KOPT-K1 (cell line): ENCODE measurements at regions not wholly inside any gene's neighbourhood (a gene's known extent, or its start where the extent isn't known, plus 50 kb on each side); places are given as distances from the start of the nearest gene placed in this dataset.
"Not testable (repeated sequence)": the region's sequence is repeated elsewhere in the genome, so short reads cannot be mapped to it uniquely, and the experiment has no call there.

Source experiments
- H3K27ac ChIP-seq: fragments of 200-600 bp; sonication (generic); 2 replicates; pipeline ENCODE4 v1.5.1; 2016; ENCODE audit warnings: antibody characterized with exemption, mild to moderate bottlenecking, low read depth, low read length; ENCODE audit not compliant: poor library complexity, severe bottlenecking
- H3K36me3 ChIP-seq: fragments of 200-600 bp; sonication (generic); 2 replicates; pipeline ENCODE4 v1.5.1; 2017; ENCODE audit warnings: antibody characterized with exemption, mild to moderate bottlenecking, low read length, moderate library complexity; ENCODE audit not compliant: insufficient read depth
- H3K9me3 ChIP-seq: fragments of 200-600 bp; sonication (generic); 2 replicates; pipeline ENCODE4 v1.5.1; 2017; ENCODE audit warnings: antibody characterized with exemption, low read length, mild to moderate bottlenecking; ENCODE audit not compliant: insufficient read depth, poor library complexity, severe bottlenecking

GRCh38 chr5:124124711-124125229 is 612.8 kb downstream of the CSNK1G3 start:
- no peaks in the 10 kb centered on the region for H3K36me3 ChIP-seq
- H3K9me3 ChIP-seq = no peaks in the 10 kb centered on the region
- no peak overlapping the region for H3K27ac ChIP-seq

- Histone ChIP-seq H3K9me3 (no peaks in the 10 kb centered on the region), H3K36me3 (no peaks in the 10 kb centered on the region), H3K27ac (no peak overlapping the region)
Observed at GRCh38 chr5:124121198-124121597, 609.2 kb downstream of the CSNK1G3 start.

DNA sequence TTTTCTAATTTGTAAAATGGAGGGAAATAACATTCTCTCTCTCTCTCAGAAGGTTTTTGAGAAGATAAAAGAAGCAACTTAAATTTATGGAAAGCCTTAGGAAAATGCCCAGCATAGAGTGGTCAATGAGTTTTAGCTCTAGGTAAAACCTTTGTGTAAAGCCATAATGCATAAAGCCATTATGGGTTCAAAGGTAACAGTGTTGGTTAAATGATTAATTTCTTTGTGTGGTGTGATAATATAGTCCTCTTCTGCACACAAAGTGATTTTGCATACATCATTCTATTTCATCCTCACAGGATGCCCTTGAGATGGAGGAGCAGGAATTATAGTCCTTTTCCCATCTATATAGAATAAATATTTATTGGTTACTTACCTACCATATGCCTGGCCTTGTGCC is 602.9 kb downstream of the CSNK1G3 start:
- H3K9me3 ChIP-seq = no peaks in the 10 kb centered on the region
- H3K36me3 ChIP-seq = no peaks in the 10 kb centered on the region
- H3K27ac ChIP-seq = no peak overlapping the region

DNA sequence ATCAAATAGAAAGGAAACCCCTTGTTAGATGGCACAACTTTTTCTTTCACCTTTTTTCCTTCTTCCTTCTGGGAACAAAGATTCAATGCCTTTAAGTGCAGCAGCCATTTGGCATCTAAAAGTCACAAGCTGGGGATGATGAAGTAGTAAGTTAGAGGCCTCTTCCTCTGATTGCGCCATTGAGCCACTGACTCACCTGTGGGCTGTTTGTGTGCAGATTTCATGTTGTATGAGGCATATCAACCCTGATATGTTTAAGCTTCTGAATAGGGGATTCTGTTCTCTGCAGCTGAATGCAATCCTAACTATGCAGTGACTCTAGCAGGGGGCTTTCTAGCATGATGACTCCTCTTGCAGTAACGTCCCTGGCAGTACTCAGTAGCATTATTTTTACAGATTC is 599.9 kb downstream of the CSNK1G3 start:
- no peak overlapping the region for H3K27ac ChIP-seq
- no peaks in the 10 kb centered on the region for H3K36me3 ChIP-seq
- no peaks in the 10 kb centered on the region for H3K9me3 ChIP-seq

DNA sequence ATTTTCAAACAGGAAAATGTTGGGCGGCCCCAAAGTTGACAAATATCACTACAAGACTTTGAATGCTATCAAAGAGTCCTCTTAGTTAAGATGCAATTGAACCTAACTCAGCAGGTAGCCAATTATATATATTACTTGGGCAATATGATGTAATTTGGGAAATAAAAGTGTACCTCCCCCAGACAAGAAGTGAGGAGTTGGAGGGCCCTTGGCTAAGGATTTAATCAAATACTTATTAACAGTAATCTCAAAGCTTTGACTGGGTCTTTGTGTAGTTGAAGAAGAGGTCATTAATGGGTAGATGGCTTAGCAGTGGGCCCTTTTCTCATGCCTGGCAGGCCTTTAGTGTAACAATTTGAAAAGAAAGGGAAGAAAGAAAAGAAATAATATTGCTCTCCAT is 599.0 kb downstream of the CSNK1G3 start:
- no peaks in the 10 kb centered on the region for H3K36me3 ChIP-seq
- no peaks in the 10 kb centered on the region for H3K9me3 ChIP-seq
- H3K27ac ChIP-seq = no peak overlapping the region

DNA sequence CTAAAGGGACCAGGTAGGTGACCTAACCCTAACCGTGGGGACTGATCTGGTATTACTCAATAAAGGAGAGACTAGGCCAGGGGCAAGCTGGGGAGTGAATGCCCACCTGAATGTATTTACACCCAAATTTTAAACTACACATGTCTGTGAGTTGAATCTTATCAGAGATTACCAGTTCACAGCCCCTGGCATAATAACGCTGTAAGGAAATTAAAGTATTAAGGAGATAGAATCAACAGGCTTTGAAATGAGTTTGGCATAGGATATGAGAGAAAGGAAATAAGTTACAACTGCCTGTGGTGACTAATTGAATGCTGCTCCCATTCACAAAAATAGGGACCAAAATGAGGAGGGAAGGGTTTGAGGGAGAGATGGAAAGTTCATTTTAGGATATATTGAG is 593.3 kb downstream of the CSNK1G3 start:
- Histone ChIP-seq H3K27ac (no peak overlapping the region), H3K9me3 (no peaks in the 10 kb centered on the region), H3K36me3 (no peaks in the 10 kb centered on the region)

- H3K9me3 ChIP-seq = no peaks in the 10 kb centered on the region
- H3K36me3 ChIP-seq = no peaks in the 10 kb centered on the region
- no peak overlapping the region for H3K27ac ChIP-seq
Observed at GRCh38 chr5:124104821-124105220, 592.8 kb downstream of the CSNK1G3 start.

GRCh38 chr5:124104344-124104743 is 592.4 kb downstream of the CSNK1G3 start:
- Histone ChIP-seq H3K36me3 (no peaks in the 10 kb centered on the region), H3K9me3 (no peaks in the 10 kb centered on the region), H3K27ac (no peak overlapping the region)

DNA sequence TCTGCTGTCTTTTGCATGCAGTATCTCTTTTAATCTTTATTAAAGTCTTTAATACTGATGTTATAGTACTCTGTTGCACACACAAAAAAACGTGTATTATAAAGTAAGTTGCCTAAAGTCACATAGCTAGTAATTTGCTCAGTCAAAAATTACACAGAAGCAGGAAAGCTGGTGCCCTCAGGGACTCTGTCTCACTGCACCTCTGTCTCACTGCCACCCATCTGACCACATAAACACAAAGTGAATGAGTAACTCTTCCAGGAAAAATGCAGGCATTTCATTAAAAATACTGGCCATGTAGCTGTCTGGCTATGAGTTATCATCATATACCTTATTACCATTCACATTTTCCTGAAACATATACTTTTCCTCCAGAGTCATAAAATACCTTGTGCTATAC is 591.7 kb downstream of the CSNK1G3 start:
- no peaks in the 10 kb centered on the region for H3K9me3 ChIP-seq
- H3K27ac ChIP-seq = no peak overlapping the region
- no peaks in the 10 kb centered on the region for H3K36me3 ChIP-seq

DNA sequence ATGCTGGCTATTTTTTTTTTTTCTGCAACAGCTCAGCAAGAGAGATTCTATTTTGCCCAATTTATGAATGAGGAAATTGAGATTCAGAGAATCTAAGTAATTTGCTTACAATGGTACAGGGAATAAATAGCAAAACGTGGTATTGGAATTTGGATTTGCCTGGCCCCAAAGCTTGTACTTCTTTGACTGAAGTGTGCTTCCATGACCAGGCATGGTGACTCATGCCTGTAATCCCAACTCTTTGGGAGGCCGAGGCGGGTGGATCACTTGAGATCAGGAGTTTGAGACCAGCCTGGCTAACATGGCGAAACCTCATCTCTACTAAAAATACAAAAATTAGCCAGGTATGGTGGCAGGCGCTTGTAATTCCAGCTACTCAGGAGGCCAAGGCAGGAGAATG is 591.1 kb downstream of the CSNK1G3 start:
- H3K27ac ChIP-seq, H3K9me3 ChIP-seq, H3K36me3 ChIP-seq: not testable (repeated sequence)

DNA sequence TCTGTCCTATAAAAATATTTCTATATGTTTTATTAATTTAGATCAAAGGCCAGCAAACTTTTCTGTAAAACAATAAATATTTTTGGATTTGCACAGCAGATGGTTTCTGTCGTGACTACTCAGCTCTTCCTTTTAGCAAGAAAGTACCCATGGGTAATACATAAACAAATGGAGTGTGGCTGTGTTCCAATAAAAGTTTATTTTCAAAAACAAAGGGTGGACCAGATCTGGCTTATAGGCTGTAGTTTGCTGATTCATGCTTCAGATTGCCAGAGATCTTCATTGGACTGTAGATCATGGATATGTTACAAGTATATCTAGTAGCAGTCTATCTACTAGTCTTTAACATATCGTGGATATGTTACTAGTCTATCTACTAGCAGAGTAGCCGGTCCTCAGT is 590.5 kb downstream of the CSNK1G3 start:
- H3K36me3 ChIP-seq = no peaks in the 10 kb centered on the region
- no peaks in the 10 kb centered on the region for H3K9me3 ChIP-seq
- no peak overlapping the region for H3K27ac ChIP-seq

DNA sequence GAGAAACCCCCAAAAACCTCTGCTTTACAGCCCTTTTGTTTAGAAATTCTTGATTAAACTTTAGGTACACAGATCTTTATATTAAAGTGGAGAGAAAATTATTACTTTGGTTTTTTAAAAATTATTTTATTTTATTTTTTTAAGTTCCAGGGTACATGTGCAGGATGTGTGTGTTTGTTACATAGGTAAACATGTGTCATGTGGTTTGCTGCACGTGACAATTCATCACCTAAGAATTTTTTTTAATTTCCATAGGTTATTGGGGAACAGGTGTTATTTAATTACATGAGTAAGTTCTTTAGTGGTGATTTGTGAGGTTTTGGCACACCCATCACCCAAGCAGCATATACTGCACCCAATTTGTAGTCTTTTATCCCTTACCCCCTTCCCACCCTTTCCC is 581.7 kb downstream of the CSNK1G3 start:
- Histone ChIP-seq H3K36me3 (no peaks in the 10 kb centered on the region), H3K9me3 (no peaks in the 10 kb centered on the region), H3K27ac (no peak overlapping the region)

DNA sequence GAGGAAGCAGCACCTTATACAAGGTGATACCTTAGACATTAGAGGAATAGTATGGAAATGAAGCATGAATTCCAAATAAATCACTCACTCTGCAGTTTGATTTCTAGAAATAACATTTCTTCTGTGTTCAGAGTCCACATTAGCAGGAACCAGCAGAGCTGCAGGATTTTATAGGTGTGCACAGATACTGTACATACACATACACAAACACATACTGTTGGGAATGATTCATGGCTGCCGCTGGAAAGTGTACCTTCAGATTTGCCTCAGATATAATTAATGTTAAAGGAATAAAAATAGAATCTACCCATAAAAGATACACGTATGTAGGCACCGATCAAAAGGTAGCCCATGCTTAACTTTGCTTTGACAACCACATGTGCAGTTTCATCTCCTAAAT is 578.1 kb downstream of the CSNK1G3 start:
- no peaks in the 10 kb centered on the region for H3K9me3 ChIP-seq
- no peak overlapping the region for H3K27ac ChIP-seq
- no peaks in the 10 kb centered on the region for H3K36me3 ChIP-seq

GRCh38 chr5:124089578-124089977 is 577.6 kb downstream of the CSNK1G3 start:
- H3K9me3 ChIP-seq = no peaks in the 10 kb centered on the region
- H3K27ac ChIP-seq = no peak overlapping the region
- H3K36me3 ChIP-seq = no peaks in the 10 kb centered on the region

GRCh38 chr5:124088289-124089032 is 576.5 kb downstream of the CSNK1G3 start:
- Histone ChIP-seq H3K9me3 (no peaks in the 10 kb centered on the region), H3K27ac (no peak overlapping the region), H3K36me3 (no peaks in the 10 kb centered on the region)

- Histone ChIP-seq H3K27ac (no peak overlapping the region), H3K36me3 (no peaks in the 10 kb centered on the region), H3K9me3 (no peaks in the 10 kb centered on the region)
Observed at GRCh38 chr5:124087752-124088151, 575.8 kb downstream of the CSNK1G3 start.
